Esophagus muscularis mucosa (tissue), 4 donors: ENCODE measurements at regions not wholly inside any gene's neighbourhood (a gene's known extent, or its start where the extent isn't known, plus 50 kb on each side); places are given as distances from the start of the nearest gene placed in this dataset.

Experiments
- DNase-seq: peaks from one replicate; pipeline ENCODE4 v3.0.0-alpha.2; 2017; ENCODE audit errors: extremely low spot score
- H3K27ac ChIP-seq, 4 donors: fragments of 200-600 bp; sonication (generic); replicated peaks in 1 of 4; 1 replicate in 3 of 4; 2 replicates in 1 of 4; pipeline ENCODE4 v1.5.1; 2016 to 2019; ENCODE audit warnings: mild to moderate bottlenecking in 1 of 4
- H3K27me3 ChIP-seq, 4 donors: fragments of 200-600 bp; sonication (generic); one replicate each; pipeline versions ENCODE4 v1.5.1 to v1.6.0; 2016 to 2019
- H3K36me3 ChIP-seq, 4 donors: fragments of 200-600 bp; sonication (generic); one replicate each; pipeline ENCODE4 v1.5.1; 2016 to 2019
- H3K4me1 ChIP-seq, 4 donors: fragments of 200-600 bp; sonication (generic); one replicate each; pipeline ENCODE4 v1.5.1; 2016 to 2019
- H3K4me3 ChIP-seq, 4 donors: fragments of 200-600 bp; sonication (generic); 1 replicate in 2 of 4; 2 replicates in 2 of 4; pipeline ENCODE4 v1.5.1; 2016 to 2019; ENCODE audit warnings: mild to moderate bottlenecking in 4 of 4, moderate library complexity in 1 of 4
- H3K9me3 ChIP-seq, 4 donors: fragments of 200-600 bp; sonication (generic); 1 replicate in 3 of 4; 2 replicates in 1 of 4; pipeline ENCODE4 v1.5.1; 2016 to 2019
- CTCF ChIP-seq, 3 experiments: fragments of 200-600 bp in 2 of 3; fragments of 450-650 bp in 1 of 3; sonication (generic) in 2 of 3; IDR thresholded peaks; one replicate each; pipeline ENCODE4 v1.5.1; 2017 to 2019; ENCODE audit warnings: antibody characterized with exemption in 3 of 3, mild to moderate bottlenecking in 2 of 3, moderate library complexity in 1 of 3
- EP300 ChIP-seq: sonication (generic); formaldehyde crosslinking; IDR thresholded peaks from one replicate; pipeline ENCODE4 v1.6.1; 2017; ENCODE audit warnings: antibody characterized with exemption
- POLR2A ChIP-seq: fragments of 450-650 bp; IDR thresholded peaks from one replicate; pipeline ENCODE4 v1.6.1; 2017; ENCODE audit warnings: antibody characterized with exemption, moderate library complexity, mild to moderate bottlenecking, low read depth
- POLR2AphosphoS5 ChIP-seq, 2 donors: sonication (generic); formaldehyde crosslinking; IDR thresholded peaks; one replicate each; pipeline ENCODE4 v1.6.1; 2017; ENCODE audit warnings: antibody characterized with exemption in 2 of 2
- WGBS: methylation state at CpG from one replicate; pipeline ENCODE4 v1.1.5; 2018; 5-methylcytosine and 5-hydroxymethylcytosine counted together
- intact Hi-C: fragments of 100-400 bp; cut with DNase I; formaldehyde crosslinking; loops from one replicate; pipeline ENCODE4 v1.15.1; 2023

- Histone ChIP-seq H3K9me3 (peaks cover 0 to 6% (median 0%) of the 10 kb centered on the region in 4 donors), H3K36me3 (no peaks in the 10 kb centered on the region), H3K4me1 (peaks cover 0 to 10% (median 4%) of the 10 kb centered on the region in 4 donors), H3K27me3 (no peaks in the 10 kb centered on the region), H3K27ac (no peak overlapping the region), H3K4me3 (no peak overlapping the region)
- intact Hi-C loops, result no loop called here
- DNase-seq, result no peak
- TF ChIP-seq CTCF (IDR thresholded peaks at IDR 0.05) (no peak), EP300 (no peak), POLR2AphosphoS5 (IDR thresholded peaks at IDR 0.05) (no peak), POLR2A (no peak)
These were observed 1933.6 kb upstream of the LRRTM1 start for GRCh38 chr2:82237994-82238662.

GRCh38 chr2:82234283-82234874 is 1929.8 kb upstream of the LRRTM1 start:
- no peaks in the 10 kb centered on the region for H3K9me3 ChIP-seq
- no peaks in the 10 kb centered on the region for H3K36me3 ChIP-seq
- H3K4me3 ChIP-seq, result no peak overlapping the region
- intact Hi-C loops, result no loop called here
- no peaks in the 10 kb centered on the region for H3K27me3 ChIP-seq
- peaks cover 0 to 10% (median 4%) of the 10 kb centered on the region in 4 donors for H3K4me1 ChIP-seq
- WGBS, result 91% methylated on average over 8 of the region's 8 CpGs
- TF ChIP-seq CTCF (IDR thresholded peaks at IDR 0.05), result no peak
- TF ChIP-seq EP300, result no peak
- no peak for TF ChIP-seq POLR2AphosphoS5 (IDR thresholded peaks at IDR 0.05)
- no peak for TF ChIP-seq POLR2A
- no peak overlapping the region for H3K27ac ChIP-seq
- DNase-seq, result no peak

GRCh38 chr2:82233806-82234205 is 1929.3 kb upstream of the LRRTM1 start:
- Histone ChIP-seq H3K27ac (no peak overlapping the region), H3K4me1 (peaks cover 0 to 10% (median 4%) of the 10 kb centered on the region in 4 donors), H3K27me3 (no peaks in the 10 kb centered on the region), H3K36me3 (no peaks in the 10 kb centered on the region), H3K9me3 (no peaks in the 10 kb centered on the region), H3K4me3 (no peak overlapping the region)
- TF ChIP-seq CTCF (IDR thresholded peaks at IDR 0.05) (no peak), EP300 (no peak), POLR2AphosphoS5 (IDR thresholded peaks at IDR 0.05) (no peak), POLR2A (no peak)
- DNase-seq, result no peak
- intact Hi-C loops, result no loop called here

- no peak for TF ChIP-seq POLR2A
- TF ChIP-seq CTCF (IDR thresholded peaks at IDR 0.05), result no peak
- no peak for TF ChIP-seq EP300
- no peak for TF ChIP-seq POLR2AphosphoS5 (IDR thresholded peaks at IDR 0.05)
- Histone ChIP-seq H3K9me3 (no peaks in the 10 kb centered on the region), H3K4me1 (no peaks in the 10 kb centered on the region), H3K27me3 (no peaks in the 10 kb centered on the region), H3K36me3 (no peaks in the 10 kb centered on the region), H3K27ac (no peak overlapping the region), H3K4me3 (no peak overlapping the region)
- intact Hi-C loops, result no loop called here
- WGBS, result 71% methylated on average over 1 of the region's 1 CpG
- DNase-seq, result no peak
These were observed 1925.9 kb upstream of the LRRTM1 start for GRCh38 chr2:82230406-82230805.

GRCh38 chr2:82226441-82226840 is 1921.9 kb upstream of the LRRTM1 start:
- intact Hi-C loops, result no loop called here
- H3K27ac ChIP-seq, result no peak overlapping the region

More at GRCh38 chr2:82226441-82226840, 1921.9 kb upstream of the LRRTM1 start:
- no peaks in the 10 kb centered on the region for H3K4me1 ChIP-seq
- no peak overlapping the region for H3K4me3 ChIP-seq
- TF ChIP-seq POLR2AphosphoS5 (IDR thresholded peaks at IDR 0.05) (no peak), POLR2A (no peak), CTCF (IDR thresholded peaks at IDR 0.05) (no peak), EP300 (no peak)
- peaks cover 0 to 19% (median 3%) of the 10 kb centered on the region in 4 donors for H3K9me3 ChIP-seq
- DNase-seq, result no peak
- whole genome bisulfite sequencing, result 71% methylated on average over 2 of the region's 2 CpGs
- H3K36me3 ChIP-seq, result no peaks in the 10 kb centered on the region
- H3K27me3 ChIP-seq, result no peaks in the 10 kb centered on the region
